ENCODE measurements at regions not wholly inside any gene's neighbourhood (a gene's known extent, or its start where the extent isn't known, plus 50 kb on each side); places are given as distances from the start of the nearest gene placed in this dataset.
A peak's percentile ranks its signal among the peaks of the same experiment; 100 is the strongest.

DNA sequence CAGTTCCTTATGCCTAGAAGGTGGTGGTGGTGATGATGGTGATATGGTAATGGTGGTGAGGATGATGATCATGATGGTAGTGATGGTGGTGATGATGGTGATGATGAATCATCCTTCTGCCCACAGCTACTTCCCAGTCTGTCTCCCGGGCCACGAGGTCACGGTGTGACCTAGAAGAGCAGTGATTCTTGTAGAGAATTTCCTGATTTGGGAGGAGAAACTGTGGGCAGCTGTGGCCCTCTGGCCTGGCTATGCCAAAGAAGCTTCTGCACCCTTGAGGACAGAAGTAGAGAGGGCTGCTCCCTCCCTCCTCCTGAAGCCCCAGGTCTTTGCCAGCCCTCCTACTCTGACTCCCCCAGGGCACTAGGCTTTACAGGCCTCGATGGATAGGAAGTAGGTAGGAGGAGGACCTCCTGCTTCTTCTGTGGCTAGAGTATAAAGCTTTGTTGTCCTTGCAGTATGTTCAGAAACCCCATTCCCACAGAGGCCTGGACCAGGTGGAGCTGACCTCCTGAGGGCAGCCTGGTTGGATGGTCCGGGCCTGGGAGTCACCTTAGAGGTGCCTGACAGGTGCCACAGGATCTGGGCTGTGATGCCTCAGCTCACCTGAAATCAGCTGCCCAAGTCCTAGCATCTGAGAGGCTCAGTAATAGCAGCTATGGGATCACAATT, 57.9 kb upstream of the EPAS1 start:
- Mint-ChIP-seq H3K4me3 (peak overlapping the region; percentile 28 to 42), H3K36me3 (ENCODE audit: insufficient read depth in 2 of 2) (peaks cover 4 to 5% of the 10 kb centered on the region in 2 donors), H3K4me1 (ENCODE audit: low read depth) (peaks cover 41% of the 10 kb centered on the region), H3K9me3 (peaks cover 0 to 3% of the 10 kb centered on the region in 2 donors), H3K27ac (peak overlapping the region; percentile 34), H3K27me3 (ENCODE audit: low read depth) (no peaks in the 10 kb centered on the region)
- peak; percentile 54 to 59 for DNase-seq
- ATAC-seq (replicated peaks in 1 of 2) = peak; percentile 70 to 72

DNA sequence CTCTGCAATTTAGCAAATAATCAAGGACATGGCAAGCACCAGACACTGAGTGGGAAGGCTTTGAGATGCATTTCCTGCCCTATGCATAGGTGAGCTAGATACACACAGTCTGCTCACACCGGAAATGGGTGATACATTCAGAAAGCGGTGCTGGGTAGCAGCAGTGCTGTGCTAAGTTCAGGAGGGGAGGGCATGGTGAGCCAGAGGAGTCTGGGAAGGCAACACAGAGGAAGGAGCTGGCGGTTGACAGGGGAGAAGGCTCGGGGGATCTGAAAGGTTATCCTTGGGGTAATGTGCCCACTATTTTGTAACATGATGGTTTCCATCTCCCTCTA, 57.4 kb upstream of the EPAS1 start:
- ATAC-seq (replicated peaks in 1 of 2) (peak; percentile 96), DNase-seq (peak; percentile 78 to 80)
- peak overlapping the region; percentile 38 for H3K27ac Mint-ChIP-seq
- H3K4me1 Mint-ChIP-seq (ENCODE audit: low read depth) = peaks cover 41% of the 10 kb centered on the region
- H3K27me3 Mint-ChIP-seq (ENCODE audit: low read depth) = no peaks in the 10 kb centered on the region
- peak overlapping the region; percentile 28 to 42 for H3K4me3 Mint-ChIP-seq
- peaks cover 4 to 5% of the 10 kb centered on the region in 2 donors for H3K36me3 Mint-ChIP-seq (ENCODE audit: insufficient read depth in 2 of 2)
- H3K9me3 Mint-ChIP-seq = peaks cover 0 to 3% of the 10 kb centered on the region in 2 donors

DNA sequence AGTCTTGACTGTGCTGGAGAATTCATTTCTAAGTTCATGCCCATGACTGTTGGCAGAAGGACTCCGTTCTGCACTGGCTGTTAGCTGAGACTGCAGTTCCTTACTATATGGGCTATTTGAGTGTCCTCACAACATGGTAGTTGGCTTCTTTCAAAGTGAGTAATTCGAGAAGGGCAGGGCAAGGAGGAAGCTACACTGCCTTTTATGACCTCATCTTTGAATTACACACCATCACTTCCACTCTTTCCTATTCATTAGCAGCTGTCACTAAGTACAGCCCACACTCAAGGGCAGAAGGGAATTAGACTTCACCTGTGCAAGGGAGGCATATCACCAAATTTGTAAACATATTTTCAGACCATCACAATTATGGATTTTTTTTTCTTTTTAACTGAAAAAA, 55.9 kb upstream of the EPAS1 start:
- Mint-ChIP-seq H3K4me3 (peak overlapping the region in 1 of 2 donors; percentile 17), H3K36me3 (ENCODE audit: insufficient read depth in 2 of 2) (peaks cover 4 to 5% of the 10 kb centered on the region in 2 donors), H3K9me3 (peaks cover 0 to 3% of the 10 kb centered on the region in 2 donors), H3K27ac (peak overlapping the region; percentile 27), H3K27me3 (ENCODE audit: low read depth) (no peaks in the 10 kb centered on the region), H3K4me1 (ENCODE audit: low read depth) (peaks cover 39% of the 10 kb centered on the region)
- DNase-seq (no peak), ATAC-seq (replicated peaks in 1 of 2) (no peak)

DNA sequence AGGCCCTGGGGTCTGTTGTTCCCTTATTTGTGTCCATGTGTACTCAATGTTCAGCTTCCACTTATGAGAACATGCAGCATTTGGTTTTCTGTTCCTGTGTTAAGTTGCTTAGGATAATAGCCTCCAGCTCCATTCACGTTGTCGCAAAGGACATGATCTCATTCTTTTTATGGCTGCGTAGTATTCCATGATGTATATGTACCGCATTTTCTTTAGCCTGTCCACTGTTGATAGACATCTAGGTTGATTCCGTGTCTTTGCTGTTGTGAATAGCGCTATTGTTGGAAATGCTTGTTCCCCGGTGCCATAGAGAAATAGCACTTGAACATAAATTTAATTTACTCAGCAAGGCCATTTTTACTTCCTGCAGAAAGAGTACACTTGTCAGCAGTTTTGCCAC, 51.3 kb upstream of the EPAS1 start:
- no peaks in the 10 kb centered on the region for H3K27me3 Mint-ChIP-seq (ENCODE audit: low read depth)
- peaks cover 0 to 1% of the 10 kb centered on the region in 2 donors for H3K36me3 Mint-ChIP-seq (ENCODE audit: insufficient read depth in 2 of 2)
- peaks cover 2 to 4% of the 10 kb centered on the region in 2 donors for H3K9me3 Mint-ChIP-seq
- no peak overlapping the region for H3K4me3 Mint-ChIP-seq
- no peak overlapping the region for H3K27ac Mint-ChIP-seq
- ATAC-seq (replicated peaks in 1 of 2) = no peak
- DNase-seq = no peak
- H3K4me1 Mint-ChIP-seq (ENCODE audit: low read depth) = peaks cover 7% of the 10 kb centered on the region

DNA sequence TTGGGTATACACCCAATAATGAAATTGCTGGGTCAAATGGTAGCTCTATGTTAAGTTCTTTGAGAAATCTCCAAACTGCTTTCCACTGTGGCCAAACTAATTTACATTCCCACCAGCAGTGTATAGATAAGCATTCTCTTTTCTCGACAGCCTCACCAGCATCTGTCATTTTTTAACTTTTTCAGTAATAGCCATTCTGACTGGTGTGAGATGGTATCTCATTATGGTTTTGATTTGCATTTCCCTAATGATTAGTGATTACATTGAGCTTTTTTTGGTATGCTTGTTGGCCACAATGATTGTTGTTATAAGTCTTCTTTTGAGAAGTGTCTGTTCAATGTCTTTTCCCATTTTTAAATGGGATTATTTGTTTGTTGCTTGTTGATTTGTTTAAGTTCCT, 50.4 kb upstream of the EPAS1 start:
- ATAC-seq (replicated peaks in 1 of 2) (peak in 1 of 2 donors; percentile 30), DNase-seq (no peak)
- H3K27me3 Mint-ChIP-seq (ENCODE audit: low read depth) = no peaks in the 10 kb centered on the region
- H3K4me1 Mint-ChIP-seq (ENCODE audit: low read depth) = no peaks in the 10 kb centered on the region
- H3K27ac Mint-ChIP-seq = no peak overlapping the region
- no peak overlapping the region for H3K4me3 Mint-ChIP-seq
- peaks cover 2 to 4% of the 10 kb centered on the region in 2 donors for H3K9me3 Mint-ChIP-seq
- no peaks in the 10 kb centered on the region for H3K36me3 Mint-ChIP-seq (ENCODE audit: insufficient read depth in 2 of 2)
